WTC11 (cell line): ENCODE measurements at regions not wholly inside any gene's neighbourhood (a gene's known extent, or its start where the extent isn't known, plus 50 kb on each side); places are given as distances from the start of the nearest gene placed in this dataset.

Experiments used
- ATAC-seq: fragments of 200-7000 bp; cut with Tn5 transposase; 2 replicates; pipeline ENCODE4 v1.10.0; 2021; ENCODE audit warnings: mild to moderate bottlenecking, moderate library complexity
- CTCF ChIA-PET: fragments of 300-600 bp; sonication (Branson Sonifier 250); formaldehyde crosslinking; loops from one replicate; lab custom pipeline; 2021; ENCODE audit warnings: antibody characterized with exemption; lab: Charles Lee
- POLR2A ChIA-PET: fragments of 350-600 bp; sonication (Branson Sonifier 250); formaldehyde crosslinking; loops from one replicate; lab custom pipeline; 2021; ENCODE audit warnings: antibody characterized with exemption; lab: Charles Lee
- DNase-seq: peaks from one replicate; pipeline ENCODE4 v3.0.0; 2021; ENCODE audit warnings: low spot score
- H3K27ac Mint-ChIP-seq: 2 replicates; pipeline ENCODE4 v1.8.0; 2021; ENCODE audit warnings: mixed read lengths
- H3K27me3 Mint-ChIP-seq: 2 replicates; pipeline ENCODE4 v1.8.0; 2021; ENCODE audit warnings: low read depth, mild to moderate bottlenecking, moderate library complexity, mixed read lengths
- H3K36me3 Mint-ChIP-seq: 2 replicates; pipeline ENCODE4 v1.8.0; 2021; ENCODE audit warnings: mixed read lengths
- H3K4me1 Mint-ChIP-seq: 2 replicates; pipeline ENCODE4 v1.8.0; 2022; ENCODE audit warnings: mixed read lengths
- H3K4me3 Mint-ChIP-seq: 2 replicates; pipeline ENCODE4 v1.8.0; 2021; ENCODE audit warnings: mild to moderate bottlenecking, moderate library complexity, mixed read lengths
- H3K9me3 Mint-ChIP-seq: 2 replicates; pipeline ENCODE4 v1.8.0; 2021; ENCODE audit warnings: mixed read lengths
- ATF1 ChIP-seq: sonication (generic); formaldehyde crosslinking; IDR thresholded peaks from 2 replicates; pipeline ENCODE4 v1.8.1; 2023; ENCODE audit warnings: mild to moderate bottlenecking, moderate library complexity, missing genetic modification reagents
- EMX1 ChIP-seq: fragments of 250-450 bp; sonication (Bioruptor Pico); IDR thresholded peaks from 2 replicates; pipeline ENCODE4 v1.8.0; 2021; ENCODE audit warnings: mild to moderate bottlenecking
- FOXJ3 ChIP-seq: sonication (generic); formaldehyde crosslinking; IDR thresholded peaks from 2 replicates; pipeline ENCODE4 v1.9.0; 2021; ENCODE audit warnings: missing genetic modification reagents, mild to moderate bottlenecking, borderline replicate concordance
- MXD4 ChIP-seq: fragments of 250-450 bp; sonication (Bioruptor Pico); IDR thresholded peaks from 2 replicates; pipeline ENCODE4 v1.8.0; 2021; ENCODE audit warnings: mild to moderate bottlenecking, moderate library complexity, borderline replicate concordance
- NFATC4 ChIP-seq: fragments of 250-450 bp; sonication (Bioruptor Pico); IDR thresholded peaks from 2 replicates; pipeline ENCODE4 v1.9.0; 2021; ENCODE audit warnings: mild to moderate bottlenecking
- OVOL2 ChIP-seq: fragments of 250-450 bp; sonication (Bioruptor Pico); IDR thresholded peaks from 2 replicates; pipeline ENCODE4 v1.9.0; 2021; ENCODE audit warnings: mild to moderate bottlenecking, borderline replicate concordance
- SOX15 ChIP-seq: fragments of 250-450 bp; sonication (Bioruptor Pico); IDR thresholded peaks from 2 replicates; pipeline ENCODE4 v1.9.0; 2021; ENCODE audit warnings: mild to moderate bottlenecking
- TCF7 ChIP-seq: sonication (generic); formaldehyde crosslinking; IDR thresholded peaks from 2 replicates; pipeline ENCODE4 v1.8.0; 2022; ENCODE audit warnings: mild to moderate bottlenecking, low read depth, missing genetic modification reagents, moderate library complexity
- ZNF219 ChIP-seq: sonication (generic); formaldehyde crosslinking; IDR thresholded peaks from 2 replicates; pipeline ENCODE4 v1.8.0; 2023; ENCODE audit warnings: missing genetic modification reagents, mild to moderate bottlenecking, borderline replicate concordance
- ZNF396 ChIP-seq: fragments of 250-450 bp; sonication (Bioruptor Pico); IDR thresholded peaks from 2 replicates; pipeline ENCODE4 v1.8.0; 2021; ENCODE audit warnings: mild to moderate bottlenecking, moderate library complexity, borderline replicate concordance
- TF ChIP-seq, protein P1 (sequence below): fragments of 250-450 bp; sonication (Bioruptor Pico); IDR thresholded peaks from 2 replicates; pipeline ENCODE4 v1.8.0; 2021; ENCODE audit warnings: mild to moderate bottlenecking
- TF ChIP-seq, protein P2 (sequence below): fragments of 250-450 bp; sonication (Bioruptor Pico); conservative IDR thresholded peaks from 2 replicates; pipeline ENCODE4 v1.9.0; 2021; ENCODE audit warnings: mild to moderate bottlenecking
- TF ChIP-seq, protein P3 (sequence below): fragments of 250-450 bp; sonication (Bioruptor Pico); IDR thresholded peaks from 2 replicates; pipeline ENCODE4 v1.9.0; 2021; ENCODE audit warnings: mild to moderate bottlenecking
- TF ChIP-seq, protein P4 (sequence below): sonication (generic); formaldehyde crosslinking; IDR thresholded peaks from 2 replicates; pipeline ENCODE4 v1.8.1; 2023; ENCODE audit warnings: mild to moderate bottlenecking, missing genetic modification reagents, moderate library complexity
- TF ChIP-seq, protein P5 (sequence below): sonication (generic); formaldehyde crosslinking; IDR thresholded peaks from 2 replicates; pipeline ENCODE4 v1.8.1; 2023; ENCODE audit warnings: mild to moderate bottlenecking, missing genetic modification reagents
- TF ChIP-seq, protein P6 (sequence below): sonication (generic); formaldehyde crosslinking; conservative IDR thresholded peaks from 2 replicates; pipeline ENCODE4 v1.8.1; 2023; ENCODE audit warnings: mild to moderate bottlenecking, low read depth, missing genetic modification reagents, moderate library complexity
- TF ChIP-seq, protein P7 (sequence below): fragments of 200-600 bp; IDR thresholded peaks from 2 replicates; pipeline ENCODE4 v1.8.0; 2022; ENCODE audit warnings: antibody characterized with exemption

DNA sequence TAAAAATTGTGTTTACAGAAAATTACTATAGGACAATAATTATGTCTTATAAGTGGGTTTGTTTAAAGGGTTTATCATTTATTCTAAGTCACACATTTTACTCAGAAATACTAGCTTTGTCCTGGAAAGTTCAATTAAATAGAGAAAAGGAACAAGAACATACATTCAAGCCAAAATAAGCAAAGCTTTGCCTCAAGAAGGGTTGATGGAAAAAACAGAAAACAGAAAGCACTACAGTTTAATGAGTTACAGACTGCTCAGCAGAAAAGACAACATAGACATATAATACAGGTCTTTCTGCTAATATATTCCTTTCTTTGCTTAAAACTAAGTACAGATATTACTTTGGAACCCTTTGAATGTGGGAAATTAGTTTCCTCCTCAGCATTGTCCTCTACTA lies 703.0 kb upstream of the LRFN5 start:
- no peaks in the 10 kb centered on the region for H3K36me3 Mint-ChIP-seq
- no peak for ATAC-seq
- no peak for DNase-seq
- CTCF ChIA-PET = no interaction called here
- no peaks in the 10 kb centered on the region for H3K27me3 Mint-ChIP-seq
- H3K9me3 Mint-ChIP-seq = peaks cover 1% of the 10 kb centered on the region; the same call in 1 of the 2 replicates
- POLR2A ChIA-PET = no interaction called here
- H3K27ac Mint-ChIP-seq = no peak overlapping the region
- no peak for TF ChIP-seq ZNF396 (CRISPR knock-in tag)
- TF ChIP-seq, protein P1, sequence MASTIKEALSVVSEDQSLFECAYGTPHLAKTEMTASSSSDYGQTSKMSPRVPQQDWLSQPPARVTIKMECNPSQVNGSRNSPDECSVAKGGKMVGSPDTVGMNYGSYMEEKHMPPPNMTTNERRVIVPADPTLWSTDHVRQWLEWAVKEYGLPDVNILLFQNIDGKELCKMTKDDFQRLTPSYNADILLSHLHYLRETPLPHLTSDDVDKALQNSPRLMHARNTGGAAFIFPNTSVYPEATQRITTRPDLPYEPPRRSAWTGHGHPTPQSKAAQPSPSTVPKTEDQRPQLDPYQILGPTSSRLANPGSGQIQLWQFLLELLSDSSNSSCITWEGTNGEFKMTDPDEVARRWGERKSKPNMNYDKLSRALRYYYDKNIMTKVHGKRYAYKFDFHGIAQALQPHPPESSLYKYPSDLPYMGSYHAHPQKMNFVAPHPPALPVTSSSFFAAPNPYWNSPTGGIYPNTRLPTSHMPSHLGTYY (CRISPR knock-in tag) = no peak
- no peak for TF ChIP-seq MXD4 (CRISPR knock-in tag)
- TF ChIP-seq SOX15 = no peak
- TF ChIP-seq, protein P2, sequence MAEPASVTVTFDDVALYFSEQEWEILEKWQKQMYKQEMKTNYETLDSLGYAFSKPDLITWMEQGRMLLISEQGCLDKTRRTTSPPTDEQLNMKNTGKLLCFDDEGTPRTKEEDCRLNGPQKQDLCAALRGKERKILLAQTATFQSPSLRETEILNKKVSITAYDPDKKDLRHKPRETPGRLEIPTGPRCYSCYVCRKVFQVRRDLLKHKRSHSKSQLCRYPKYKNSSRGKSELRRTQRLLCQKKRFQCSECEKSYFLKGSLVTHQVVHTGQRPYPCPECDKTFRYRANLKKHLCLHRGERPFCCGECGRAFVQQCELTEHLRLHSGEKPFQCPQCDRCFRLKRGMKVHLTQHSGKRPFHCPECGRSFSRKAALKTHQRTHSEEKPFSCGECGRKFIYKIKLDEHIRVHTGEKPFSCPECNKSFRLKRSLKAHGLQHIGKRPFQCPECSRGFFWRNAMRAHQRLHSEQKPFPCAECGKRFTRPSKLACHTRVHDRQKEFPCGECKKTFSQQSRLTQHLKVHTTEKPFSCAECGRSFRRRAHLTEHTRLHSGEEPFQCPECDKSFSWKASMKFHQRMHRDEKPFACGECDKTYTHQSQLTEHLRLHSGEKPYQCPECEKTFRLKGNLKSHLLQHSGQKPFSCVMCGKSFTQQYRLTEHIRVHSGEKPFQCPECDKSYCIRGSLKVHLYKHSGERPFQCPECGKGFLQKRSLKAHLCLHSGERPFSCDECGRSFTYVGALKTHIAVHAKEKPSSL (CRISPR knock-in tag) = no peak
- TF ChIP-seq NFATC4 = no peak
- no peak for TF ChIP-seq ATF1 (CRISPR knock-in tag)
- TF ChIP-seq OVOL2 (CRISPR knock-in tag) = no peak
- TF ChIP-seq, protein P3, sequence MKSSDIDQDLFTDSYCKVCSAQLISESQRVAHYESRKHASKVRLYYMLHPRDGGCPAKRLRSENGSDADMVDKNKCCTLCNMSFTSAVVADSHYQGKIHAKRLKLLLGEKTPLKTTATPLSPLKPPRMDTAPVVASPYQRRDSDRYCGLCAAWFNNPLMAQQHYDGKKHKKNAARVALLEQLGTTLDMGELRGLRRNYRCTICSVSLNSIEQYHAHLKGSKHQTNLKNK (CRISPR knock-in tag) = no peak
- no peak for TF ChIP-seq FOXJ3
- TF ChIP-seq TCF7 (CRISPR knock-in tag) = no peak
- TF ChIP-seq, protein P4, sequence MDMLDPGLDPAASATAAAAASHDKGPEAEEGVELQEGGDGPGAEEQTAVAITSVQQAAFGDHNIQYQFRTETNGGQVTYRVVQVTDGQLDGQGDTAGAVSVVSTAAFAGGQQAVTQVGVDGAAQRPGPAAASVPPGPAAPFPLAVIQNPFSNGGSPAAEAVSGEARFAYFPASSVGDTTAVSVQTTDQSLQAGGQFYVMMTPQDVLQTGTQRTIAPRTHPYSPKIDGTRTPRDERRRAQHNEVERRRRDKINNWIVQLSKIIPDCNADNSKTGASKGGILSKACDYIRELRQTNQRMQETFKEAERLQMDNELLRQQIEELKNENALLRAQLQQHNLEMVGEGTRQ (CRISPR knock-in tag) = no peak
- TF ChIP-seq EMX1 (CRISPR knock-in tag) = no peak
- TF ChIP-seq, protein P5, sequence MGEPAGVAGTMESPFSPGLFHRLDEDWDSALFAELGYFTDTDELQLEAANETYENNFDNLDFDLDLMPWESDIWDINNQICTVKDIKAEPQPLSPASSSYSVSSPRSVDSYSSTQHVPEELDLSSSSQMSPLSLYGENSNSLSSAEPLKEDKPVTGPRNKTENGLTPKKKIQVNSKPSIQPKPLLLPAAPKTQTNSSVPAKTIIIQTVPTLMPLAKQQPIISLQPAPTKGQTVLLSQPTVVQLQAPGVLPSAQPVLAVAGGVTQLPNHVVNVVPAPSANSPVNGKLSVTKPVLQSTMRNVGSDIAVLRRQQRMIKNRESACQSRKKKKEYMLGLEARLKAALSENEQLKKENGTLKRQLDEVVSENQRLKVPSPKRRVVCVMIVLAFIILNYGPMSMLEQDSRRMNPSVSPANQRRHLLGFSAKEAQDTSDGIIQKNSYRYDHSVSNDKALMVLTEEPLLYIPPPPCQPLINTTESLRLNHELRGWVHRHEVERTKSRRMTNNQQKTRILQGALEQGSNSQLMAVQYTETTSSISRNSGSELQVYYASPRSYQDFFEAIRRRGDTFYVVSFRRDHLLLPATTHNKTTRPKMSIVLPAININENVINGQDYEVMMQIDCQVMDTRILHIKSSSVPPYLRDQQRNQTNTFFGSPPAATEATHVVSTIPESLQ (CRISPR knock-in tag) = no peak
- TF ChIP-seq, protein P6, sequence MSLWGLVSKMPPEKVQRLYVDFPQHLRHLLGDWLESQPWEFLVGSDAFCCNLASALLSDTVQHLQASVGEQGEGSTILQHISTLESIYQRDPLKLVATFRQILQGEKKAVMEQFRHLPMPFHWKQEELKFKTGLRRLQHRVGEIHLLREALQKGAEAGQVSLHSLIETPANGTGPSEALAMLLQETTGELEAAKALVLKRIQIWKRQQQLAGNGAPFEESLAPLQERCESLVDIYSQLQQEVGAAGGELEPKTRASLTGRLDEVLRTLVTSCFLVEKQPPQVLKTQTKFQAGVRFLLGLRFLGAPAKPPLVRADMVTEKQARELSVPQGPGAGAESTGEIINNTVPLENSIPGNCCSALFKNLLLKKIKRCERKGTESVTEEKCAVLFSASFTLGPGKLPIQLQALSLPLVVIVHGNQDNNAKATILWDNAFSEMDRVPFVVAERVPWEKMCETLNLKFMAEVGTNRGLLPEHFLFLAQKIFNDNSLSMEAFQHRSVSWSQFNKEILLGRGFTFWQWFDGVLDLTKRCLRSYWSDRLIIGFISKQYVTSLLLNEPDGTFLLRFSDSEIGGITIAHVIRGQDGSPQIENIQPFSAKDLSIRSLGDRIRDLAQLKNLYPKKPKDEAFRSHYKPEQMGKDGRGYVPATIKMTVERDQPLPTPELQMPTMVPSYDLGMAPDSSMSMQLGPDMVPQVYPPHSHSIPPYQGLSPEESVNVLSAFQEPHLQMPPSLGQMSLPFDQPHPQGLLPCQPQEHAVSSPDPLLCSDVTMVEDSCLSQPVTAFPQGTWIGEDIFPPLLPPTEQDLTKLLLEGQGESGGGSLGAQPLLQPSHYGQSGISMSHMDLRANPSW (CRISPR knock-in tag) = no peak
- TF ChIP-seq, protein P7, sequence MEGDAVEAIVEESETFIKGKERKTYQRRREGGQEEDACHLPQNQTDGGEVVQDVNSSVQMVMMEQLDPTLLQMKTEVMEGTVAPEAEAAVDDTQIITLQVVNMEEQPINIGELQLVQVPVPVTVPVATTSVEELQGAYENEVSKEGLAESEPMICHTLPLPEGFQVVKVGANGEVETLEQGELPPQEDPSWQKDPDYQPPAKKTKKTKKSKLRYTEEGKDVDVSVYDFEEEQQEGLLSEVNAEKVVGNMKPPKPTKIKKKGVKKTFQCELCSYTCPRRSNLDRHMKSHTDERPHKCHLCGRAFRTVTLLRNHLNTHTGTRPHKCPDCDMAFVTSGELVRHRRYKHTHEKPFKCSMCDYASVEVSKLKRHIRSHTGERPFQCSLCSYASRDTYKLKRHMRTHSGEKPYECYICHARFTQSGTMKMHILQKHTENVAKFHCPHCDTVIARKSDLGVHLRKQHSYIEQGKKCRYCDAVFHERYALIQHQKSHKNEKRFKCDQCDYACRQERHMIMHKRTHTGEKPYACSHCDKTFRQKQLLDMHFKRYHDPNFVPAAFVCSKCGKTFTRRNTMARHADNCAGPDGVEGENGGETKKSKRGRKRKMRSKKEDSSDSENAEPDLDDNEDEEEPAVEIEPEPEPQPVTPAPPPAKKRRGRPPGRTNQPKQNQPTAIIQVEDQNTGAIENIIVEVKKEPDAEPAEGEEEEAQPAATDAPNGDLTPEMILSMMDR = no peak
- TF ChIP-seq ZNF219 (CRISPR knock-in tag) = no peak
- H3K4me3 Mint-ChIP-seq = no peak overlapping the region
- no peaks in the 10 kb centered on the region for H3K4me1 Mint-ChIP-seq
